ENCODE measurements at regions not wholly inside any gene's neighbourhood (a gene's known extent, or its start where the extent isn't known, plus 50 kb on each side); places are given as distances from the start of the nearest gene placed in this dataset.

GRCh38 chr14:84591827-84592445 is 938.0 kb upstream of the FLRT2 start:
- H3K27me3 ChIP-seq (ENCODE audit: insufficient read depth, low read depth) = no peaks in the 10 kb centered on the region
- no peak overlapping the region for H3K27ac ChIP-seq
- no peak overlapping the region for H3K4me2 ChIP-seq
- H3K79me2 ChIP-seq (ENCODE audit: insufficient read depth, low read depth) = no peaks in the 10 kb centered on the region
- no peaks in the 10 kb centered on the region for H4K20me1 ChIP-seq (ENCODE audit: insufficient read depth)
- no peak overlapping the region for H2AFZ ChIP-seq (ENCODE audit: low read depth)
- H3K36me3 ChIP-seq (ENCODE audit: insufficient read depth) = no peaks in the 10 kb centered on the region
- no peak overlapping the region for H3K4me3 ChIP-seq (IDR thresholded peaks at IDR 0.05; ENCODE audit: insufficient read depth, low read depth, low read length)
- no peaks in the 10 kb centered on the region for H3K4me1 ChIP-seq (ENCODE audit: low read depth, poor library complexity, severe bottlenecking)
- TF ChIP-seq CTCF (conservative IDR thresholded peaks at IDR 0.05; ENCODE audit: low read depth, low read length) = no peak
- no peak overlapping the region for H3K9ac ChIP-seq

GRCh38 chr14:84592770-84593169 is 937.2 kb upstream of the FLRT2 start:
- H3K9ac ChIP-seq = no peak overlapping the region
- TF ChIP-seq CTCF (conservative IDR thresholded peaks at IDR 0.05; ENCODE audit: low read depth, low read length) = no peak

GRCh38 chr14:84610086-84610485 is 919.9 kb upstream of the FLRT2 start:
- no peaks in the 10 kb centered on the region for H3K4me1 ChIP-seq (ENCODE audit: low read depth, poor library complexity, severe bottlenecking)
- TF ChIP-seq CTCF (conservative IDR thresholded peaks at IDR 0.05; ENCODE audit: low read depth, low read length) = no peak
- H3K79me2 ChIP-seq (ENCODE audit: insufficient read depth, low read depth) = no peaks in the 10 kb centered on the region
- no peak overlapping the region for H3K4me2 ChIP-seq
- no peaks in the 10 kb centered on the region for H3K36me3 ChIP-seq (ENCODE audit: insufficient read depth)
- no peaks in the 10 kb centered on the region for H3K27me3 ChIP-seq (ENCODE audit: insufficient read depth, low read depth)
- H4K20me1 ChIP-seq (ENCODE audit: insufficient read depth) = no peaks in the 10 kb centered on the region
- H3K9ac ChIP-seq = no peak overlapping the region
- no peak overlapping the region for H3K4me3 ChIP-seq (IDR thresholded peaks at IDR 0.05; ENCODE audit: insufficient read depth, low read depth, low read length)
- no peak overlapping the region for H3K27ac ChIP-seq
- H2AFZ ChIP-seq (ENCODE audit: low read depth) = no peak overlapping the region

More at GRCh38 chr14:84592770-84593169, 937.2 kb upstream of the FLRT2 start:
- H2AFZ ChIP-seq (ENCODE audit: low read depth) = no peak overlapping the region
- H4K20me1 ChIP-seq (ENCODE audit: insufficient read depth) = no peaks in the 10 kb centered on the region
- no peaks in the 10 kb centered on the region for H3K36me3 ChIP-seq (ENCODE audit: insufficient read depth)
- H3K79me2 ChIP-seq (ENCODE audit: insufficient read depth, low read depth) = no peaks in the 10 kb centered on the region
- no peaks in the 10 kb centered on the region for H3K4me1 ChIP-seq (ENCODE audit: low read depth, poor library complexity, severe bottlenecking)
- H3K4me3 ChIP-seq (IDR thresholded peaks at IDR 0.05; ENCODE audit: insufficient read depth, low read depth, low read length) = no peak overlapping the region
- no peak overlapping the region for H3K4me2 ChIP-seq
- H3K27me3 ChIP-seq (ENCODE audit: insufficient read depth, low read depth) = no peaks in the 10 kb centered on the region
- no peak overlapping the region for H3K27ac ChIP-seq

- H3K79me2 ChIP-seq (ENCODE audit: insufficient read depth, low read depth) = no peaks in the 10 kb centered on the region
- H3K36me3 ChIP-seq (ENCODE audit: insufficient read depth) = no peaks in the 10 kb centered on the region
- H3K9ac ChIP-seq = no peak overlapping the region
- H3K27me3 ChIP-seq (ENCODE audit: insufficient read depth, low read depth) = no peaks in the 10 kb centered on the region
- H3K4me1 ChIP-seq (ENCODE audit: low read depth, poor library complexity, severe bottlenecking) = no peaks in the 10 kb centered on the region
- no peak overlapping the region for H2AFZ ChIP-seq (ENCODE audit: low read depth)
- no peak overlapping the region for H3K4me3 ChIP-seq (IDR thresholded peaks at IDR 0.05; ENCODE audit: insufficient read depth, low read depth, low read length)
- no peak for TF ChIP-seq CTCF (conservative IDR thresholded peaks at IDR 0.05; ENCODE audit: low read depth, low read length)
- H4K20me1 ChIP-seq (ENCODE audit: insufficient read depth) = no peaks in the 10 kb centered on the region
- no peak overlapping the region for H3K27ac ChIP-seq
- H3K4me2 ChIP-seq = no peak overlapping the region
Measured at GRCh38 chr14:84622357-84622756, 907.6 kb upstream of the FLRT2 start.
